ES-I3 (cell line): ENCODE measurements at regions not wholly inside any gene's neighbourhood (a gene's known extent, or its start where the extent isn't known, plus 50 kb on each side); places are given as distances from the start of the nearest gene placed in this dataset.

ENCODE experiments used
- H3K36me3 ChIP-seq: 2 replicates; pipeline ENCODE4 v1.6.1; 2013; ENCODE audit warnings: mild to moderate bottlenecking, low read length, control low read depth, moderate library complexity; ENCODE audit not compliant: insufficient read depth
- H3K4me1 ChIP-seq: 2 replicates; pipeline ENCODE4 v1.6.1; 2013; ENCODE audit warnings: mild to moderate bottlenecking, control low read depth, low read length; ENCODE audit not compliant: insufficient read depth
- H3K9ac ChIP-seq: 2 replicates; pipeline ENCODE4 v1.6.1; 2013; ENCODE audit warnings: low read depth, mild to moderate bottlenecking, low read length, moderate library complexity
- H3K9me3 ChIP-seq: 2 replicates; pipeline ENCODE4 v1.6.1; 2013; ENCODE audit warnings: mild to moderate bottlenecking, low read length, moderate library complexity; ENCODE audit not compliant: control insufficient read depth, insufficient read depth

- no peaks in the 10 kb centered on the region for H3K9me3 ChIP-seq
- no peak overlapping the region for H3K9ac ChIP-seq
- no peaks in the 10 kb centered on the region for H3K4me1 ChIP-seq
- H3K36me3 ChIP-seq, result no peaks in the 10 kb centered on the region
Measured at GRCh38 chr5:2986301-2986700, 234.8 kb upstream of the IRX2 start.

DNA sequence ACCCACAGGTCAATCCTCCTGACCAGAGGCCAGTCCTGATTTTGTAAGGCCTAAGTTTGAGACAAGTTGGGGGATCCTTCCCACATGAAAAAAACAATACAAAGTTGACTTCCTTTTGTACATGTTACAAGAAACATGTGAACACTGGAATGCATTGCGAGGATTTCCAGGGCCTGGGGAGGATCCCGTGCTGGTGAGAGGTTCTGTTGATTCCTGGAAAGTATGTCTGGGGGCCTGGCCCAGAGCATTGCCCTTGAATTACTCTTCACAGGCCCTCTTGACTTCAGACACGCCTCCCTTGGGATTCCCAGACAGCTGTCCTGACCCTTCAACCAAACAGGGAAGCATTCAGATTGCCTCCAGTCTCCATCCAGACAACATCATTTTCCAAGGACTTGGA lies 234.2 kb upstream of the IRX2 start:
- no peaks in the 10 kb centered on the region for H3K4me1 ChIP-seq
- no peaks in the 10 kb centered on the region for H3K36me3 ChIP-seq
- H3K9ac ChIP-seq, result no peak overlapping the region
- no peaks in the 10 kb centered on the region for H3K9me3 ChIP-seq

DNA sequence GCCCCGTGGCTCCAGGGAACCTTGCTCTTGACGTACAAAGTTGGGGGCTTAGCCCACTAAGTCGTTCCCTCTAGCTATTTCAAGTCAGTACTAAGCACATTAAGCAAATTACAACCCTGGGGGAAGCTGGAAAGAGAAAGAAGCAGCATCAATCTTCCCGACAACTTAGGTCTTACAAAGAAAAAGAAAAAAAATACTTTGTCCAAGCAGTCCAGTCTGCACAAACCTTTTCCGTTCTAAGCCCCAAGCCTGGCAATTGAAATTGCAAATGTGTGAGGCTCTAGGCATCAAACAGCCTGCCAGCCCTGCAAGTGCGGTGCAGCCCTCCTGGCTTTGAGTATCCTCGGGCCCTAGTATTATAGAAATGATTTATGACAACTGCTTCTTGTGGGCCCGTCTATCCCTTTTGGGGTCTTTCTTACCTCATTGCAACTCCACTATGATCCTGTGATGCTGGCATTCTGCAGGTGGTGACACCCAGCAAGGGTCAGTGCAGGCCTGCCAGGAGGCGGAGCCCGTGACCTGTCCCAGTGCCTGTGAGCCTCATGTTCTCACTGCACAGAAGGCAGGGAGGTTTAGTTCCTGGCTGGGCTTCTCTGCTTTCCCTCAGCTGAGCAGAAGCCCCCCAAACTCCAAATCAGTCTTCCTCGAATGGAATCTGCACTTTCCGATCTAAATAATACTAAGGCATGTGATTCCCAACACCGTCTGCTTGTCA lies 232.3 kb upstream of the IRX2 start:
- Histone ChIP-seq H3K9me3 (no peaks in the 10 kb centered on the region), H3K4me1 (no peaks in the 10 kb centered on the region)

DNA sequence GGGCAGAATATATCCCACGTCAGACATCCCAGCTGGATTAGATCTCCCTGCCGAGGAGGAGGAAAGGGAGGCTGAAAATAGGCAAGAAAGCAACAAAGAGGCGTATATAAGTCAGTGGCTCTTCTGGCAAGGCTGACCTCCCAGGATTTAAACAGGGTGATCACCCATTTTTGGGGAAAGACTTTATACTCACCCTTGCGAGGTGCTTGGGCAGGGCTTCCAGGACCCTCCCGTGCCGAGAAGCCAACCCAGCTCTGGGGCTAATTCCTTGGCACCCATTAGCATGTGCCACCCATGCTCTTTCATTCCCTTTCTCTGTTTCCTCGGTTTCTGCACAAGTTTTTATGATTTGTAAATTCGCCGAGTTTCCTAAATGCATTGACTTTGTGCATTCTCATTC lies 230.2 kb upstream of the IRX2 start:
- Histone ChIP-seq H3K9ac (no peak overlapping the region), H3K36me3 (no peaks in the 10 kb centered on the region), H3K9me3 (peaks cover 2% of the 10 kb centered on the region; the same call in 1 of the 2 replicates), H3K4me1 (no peaks in the 10 kb centered on the region)

More for the DNA sequence above, 232.3 kb upstream of the IRX2 start:
- Histone ChIP-seq H3K9ac (no peak overlapping the region), H3K36me3 (no peaks in the 10 kb centered on the region)

DNA sequence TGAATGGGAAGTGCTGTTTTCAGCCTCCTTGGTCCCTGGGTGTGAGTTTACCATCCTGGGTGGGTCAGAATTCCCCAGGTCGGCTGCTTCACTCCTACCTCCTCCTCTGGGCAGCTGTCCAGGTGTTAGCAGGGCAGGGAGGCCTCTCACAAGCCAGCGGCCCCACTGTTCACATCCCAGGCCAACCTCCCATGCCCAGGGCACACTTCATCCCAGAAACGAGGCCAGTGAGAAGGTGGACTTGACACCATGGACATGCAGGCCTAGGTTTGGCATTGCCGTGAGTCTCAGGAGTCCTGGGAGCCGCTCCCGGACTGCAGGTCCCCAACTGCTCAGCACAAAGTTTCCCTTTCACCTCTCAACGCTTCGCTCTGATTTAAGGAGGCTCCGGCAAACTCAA lies 229.6 kb upstream of the IRX2 start:
- no peaks in the 10 kb centered on the region for H3K4me1 ChIP-seq
- H3K36me3 ChIP-seq, result no peaks in the 10 kb centered on the region
- H3K9me3 ChIP-seq, result peaks cover 3% of the 10 kb centered on the region; the same call in 1 of the 2 replicates
- no peak overlapping the region for H3K9ac ChIP-seq

DNA sequence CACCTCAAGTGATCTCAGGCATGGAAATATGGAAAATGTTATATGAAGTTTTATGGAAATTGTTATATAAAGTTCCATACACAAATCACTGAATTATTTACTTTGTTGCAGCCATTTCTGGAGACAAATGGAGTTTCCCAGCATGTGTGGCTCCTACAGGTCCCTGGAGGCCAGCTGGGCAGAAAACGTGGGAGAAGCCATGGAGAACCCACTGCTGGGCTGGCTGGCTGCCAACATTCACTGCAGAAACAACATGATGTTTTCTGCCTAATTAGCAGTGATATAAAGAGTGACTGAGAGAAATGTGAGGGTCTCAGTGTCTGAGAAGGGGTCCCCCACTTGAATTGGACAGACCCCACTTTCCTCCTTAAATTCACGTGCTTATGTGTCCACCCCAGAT lies 208.8 kb upstream of the IRX2 start:
- H3K36me3 ChIP-seq, result no peaks in the 10 kb centered on the region
- H3K9ac ChIP-seq, result no peak overlapping the region
- no peaks in the 10 kb centered on the region for H3K9me3 ChIP-seq
- no peaks in the 10 kb centered on the region for H3K4me1 ChIP-seq

DNA sequence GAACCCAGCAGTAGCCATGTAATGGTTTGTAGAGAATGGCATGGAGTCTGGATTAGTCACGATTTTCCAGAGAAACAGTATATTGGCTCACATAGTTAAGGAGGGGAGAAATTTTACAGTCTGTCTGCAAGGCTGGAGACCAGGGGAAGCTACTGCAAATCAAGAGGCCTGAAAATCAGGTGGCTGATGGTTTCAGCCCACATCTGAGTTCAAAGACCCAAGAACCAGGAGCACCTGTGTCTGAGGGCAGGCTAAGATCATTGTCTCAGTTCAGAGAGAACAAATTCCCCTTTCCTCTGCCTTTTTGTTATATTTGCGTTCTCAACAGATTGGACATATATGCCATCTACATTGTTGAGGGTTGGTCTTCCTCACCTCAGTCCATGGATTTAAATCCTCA lies 207.5 kb upstream of the IRX2 start:
- Histone ChIP-seq H3K9me3 (no peaks in the 10 kb centered on the region), H3K9ac (no peak overlapping the region), H3K36me3 (no peaks in the 10 kb centered on the region), H3K4me1 (no peaks in the 10 kb centered on the region)

GRCh38 chr5:2948875-2949274 lies 197.4 kb upstream of the IRX2 start:
- H3K36me3 ChIP-seq, result no peaks in the 10 kb centered on the region
- H3K9ac ChIP-seq, result no peak overlapping the region
- no peaks in the 10 kb centered on the region for H3K4me1 ChIP-seq
- no peaks in the 10 kb centered on the region for H3K9me3 ChIP-seq

DNA sequence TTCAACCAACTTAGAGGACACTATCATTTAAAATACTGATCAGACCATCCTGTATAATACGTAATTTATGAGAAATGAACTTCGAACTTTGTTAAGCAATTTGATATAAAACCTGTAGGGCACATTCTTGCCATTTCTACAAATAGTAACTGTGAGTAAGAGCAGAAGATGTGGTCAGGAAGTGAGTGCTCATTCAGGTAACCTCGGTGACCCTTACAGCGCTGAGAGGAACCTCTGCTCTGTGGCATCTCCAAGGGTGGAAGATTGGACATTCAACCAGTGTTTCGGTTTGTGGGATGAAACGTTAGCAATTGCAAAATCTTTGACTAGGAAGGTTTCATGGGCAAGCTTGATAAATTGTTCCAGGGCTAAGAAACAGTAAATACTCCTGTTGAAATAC lies 194.8 kb upstream of the IRX2 start:
- no peaks in the 10 kb centered on the region for H3K9me3 ChIP-seq
- H3K9ac ChIP-seq, result no peak overlapping the region
- no peaks in the 10 kb centered on the region for H3K36me3 ChIP-seq
- H3K4me1 ChIP-seq, result no peaks in the 10 kb centered on the region

DNA sequence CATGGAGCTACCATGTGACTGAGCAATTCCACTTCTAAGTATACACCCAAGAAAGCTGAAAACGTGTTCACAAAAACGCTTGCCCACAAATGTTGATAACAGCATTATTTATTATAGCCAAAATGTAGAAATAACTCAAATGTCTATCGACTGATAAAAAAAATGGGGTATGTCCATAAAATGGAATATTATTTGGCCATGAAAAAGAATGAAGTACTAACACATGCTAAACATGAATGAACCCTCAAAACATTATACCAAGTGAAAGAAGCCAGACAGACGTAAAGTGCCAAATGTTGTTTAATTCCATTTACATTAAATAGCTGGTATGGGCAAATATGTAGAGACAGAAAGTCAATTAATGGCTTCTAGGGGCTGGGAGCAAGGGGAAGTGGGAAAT lies 184.9 kb upstream of the IRX2 start:
- H3K9ac ChIP-seq, result no peak overlapping the region
- H3K4me1 ChIP-seq, result no peaks in the 10 kb centered on the region
- H3K9me3 ChIP-seq, result no peaks in the 10 kb centered on the region
- no peaks in the 10 kb centered on the region for H3K36me3 ChIP-seq

DNA sequence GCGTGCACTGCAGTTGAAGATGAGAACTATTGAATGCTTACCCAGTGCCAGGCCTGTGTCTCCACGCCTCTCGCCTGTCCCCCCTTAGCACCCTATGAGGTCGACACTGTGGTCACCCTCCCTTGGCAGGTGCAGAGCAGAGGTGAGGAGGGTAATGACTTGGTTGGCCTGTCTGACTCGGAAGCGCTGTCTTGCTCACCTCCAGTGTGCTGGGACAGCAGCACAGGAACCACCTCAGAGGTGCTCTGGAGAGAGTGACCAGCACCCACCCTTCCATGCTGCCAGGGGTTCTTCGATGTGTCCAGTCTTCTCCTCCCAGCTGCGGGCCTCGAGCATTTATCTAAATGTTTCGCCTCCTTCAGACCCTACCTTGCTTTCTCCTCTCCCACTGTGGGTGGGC lies 178.3 kb upstream of the IRX2 start:
- no peaks in the 10 kb centered on the region for H3K9me3 ChIP-seq
- no peaks in the 10 kb centered on the region for H3K36me3 ChIP-seq
- H3K4me1 ChIP-seq, result 0 out of 2 replicates have a peak, but pooled peaks cover 4% of the 10 kb centered on the region
- H3K9ac ChIP-seq, result no peak overlapping the region

DNA sequence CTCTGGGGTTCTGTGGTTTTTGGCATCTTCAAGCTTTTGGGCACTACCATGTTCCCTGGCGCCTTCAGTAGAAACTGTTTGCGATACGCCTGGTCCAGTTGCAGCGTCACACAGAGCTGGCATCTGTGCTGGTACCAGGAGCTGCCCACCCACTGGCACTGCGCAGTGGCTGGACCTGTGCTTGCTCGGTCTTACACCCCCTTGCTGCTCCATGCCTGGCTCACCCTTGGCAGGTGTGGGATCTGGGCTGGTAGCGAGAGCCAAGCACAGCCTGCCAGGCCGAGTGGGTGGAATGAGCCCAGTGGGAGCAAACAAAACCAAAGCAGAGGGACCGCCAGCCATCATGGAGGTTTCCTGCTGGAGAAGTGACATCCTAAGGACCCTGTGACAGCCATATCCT lies 170.2 kb upstream of the IRX2 start:
- Histone ChIP-seq H3K36me3 (no peaks in the 10 kb centered on the region), H3K4me1 (no peaks in the 10 kb centered on the region), H3K9me3 (peaks cover 9% of the 10 kb centered on the region; the same call in 1 of the 2 replicates), H3K9ac (no peak overlapping the region)

- no peak overlapping the region for H3K9ac ChIP-seq
- peaks cover 9% of the 10 kb centered on the region; the same call in 1 of the 2 replicates for H3K9me3 ChIP-seq
- H3K4me1 ChIP-seq, result no peaks in the 10 kb centered on the region
- no peaks in the 10 kb centered on the region for H3K36me3 ChIP-seq
Measured at GRCh38 chr5:2921176-2921575, 169.7 kb upstream of the IRX2 start.

DNA sequence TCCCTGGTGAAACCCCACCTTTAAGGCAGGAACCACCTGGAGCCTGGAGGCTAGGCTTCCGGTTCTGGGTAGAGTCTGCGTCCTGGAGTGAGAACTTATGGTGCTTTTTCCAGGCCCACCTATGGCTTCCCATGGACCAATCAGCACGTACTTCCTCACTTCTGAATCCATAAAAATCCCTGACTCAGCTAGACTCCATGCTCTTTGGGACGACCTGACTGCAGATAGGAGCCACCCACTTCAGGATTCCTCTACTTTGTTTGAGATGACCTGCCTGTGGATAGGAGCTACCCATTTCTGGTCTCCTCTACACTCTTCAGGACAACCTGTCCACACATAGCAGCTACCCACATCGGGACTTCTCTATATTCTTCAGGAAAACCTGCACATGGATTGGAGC lies 168.8 kb upstream of the IRX2 start:
- H3K9me3 ChIP-seq, result peaks cover 9% of the 10 kb centered on the region; the same call in 1 of the 2 replicates
- no peak overlapping the region for H3K9ac ChIP-seq
- no peaks in the 10 kb centered on the region; the same call in 1 of the 2 replicates for H3K4me1 ChIP-seq
- no peaks in the 10 kb centered on the region for H3K36me3 ChIP-seq

- Histone ChIP-seq H3K9ac (no peak overlapping the region), H3K4me1 (no peaks in the 10 kb centered on the region; the same call in 1 of the 2 replicates), H3K9me3 (peaks cover 9% of the 10 kb centered on the region; the same call in 1 of the 2 replicates), H3K36me3 (no peaks in the 10 kb centered on the region)
Measured at GRCh38 chr5:2919310-2920018, 168.0 kb upstream of the IRX2 start.
